A549 (cell line): ENCODE measurements at regions not wholly inside any gene's neighbourhood (a gene's known extent, or its start where the extent isn't known, plus 50 kb on each side); places are given as distances from the start of the nearest gene placed in this dataset.

ENCODE experiments used
- BHLHE40 ChIP-seq: IDR thresholded peaks from 2 replicates; pipeline ENCODE4 v1.6.1; 2012; ENCODE audit warnings: low read depth, low read length, inconsistent platforms
- CTCF ChIP-seq: fragments of >200 bp; sonication (Bioruptor Twin); formaldehyde crosslinking; IDR thresholded peaks from 3 replicates; pipeline ENCODE4 v1.5.1; 2016
- RAD21 ChIP-seq, 2 experiments: fragments of >200 bp in 1 of 2; sonication (Bioruptor Twin) in 1 of 2; formaldehyde crosslinking in 1 of 2; IDR thresholded peaks in 1 of 2; conservative IDR thresholded peaks in 1 of 2; 2 replicates in 1 of 2; 3 replicates in 1 of 2; pipeline ENCODE4 v1.6.1; 2012 to 2018; ENCODE audit warnings: inconsistent platforms in 1 of 2
- ZNF302 ChIP-seq: fragments of 250-450 bp; sonication (Bioruptor Pico); IDR thresholded peaks from 2 replicates; pipeline ENCODE4 v1.9.0; 2021; ENCODE audit warnings: inconsistent platforms, mild to moderate bottlenecking, moderate library complexity

GRCh38 chr2:103155308-103155707 is 393.5 kb downstream of the TMEM182 start:
- TF ChIP-seq RAD21 (conservative IDR thresholded peaks at IDR 0.05 in 1 of 2, IDR thresholded peaks at IDR 0.05 in 1 of 2), result no peak
- no peak for TF ChIP-seq ZNF302 (CRISPR knock-in tag)
- TF ChIP-seq BHLHE40, result no peak
- TF ChIP-seq CTCF, result no peak
